GM19025 (cell line): ENCODE measurements at regions not wholly inside any gene's neighbourhood (a gene's known extent, or its start where the extent isn't known, plus 50 kb on each side); places are given as distances from the start of the nearest gene placed in this dataset.

ENCODE experiments used
- ATAC-seq: cut with Tn5 transposase; IDR thresholded peaks from one replicate; pipeline ENCODE4 v1.9.1; 2021; ENCODE audit warnings: mild to moderate bottlenecking, low read depth, moderate library complexity; ENCODE audit not compliant: unreplicated experiment

- no peak for ATAC-seq
Observed at GRCh38 chr4:123455360-123455759, 58.8 kb downstream of the SPRY1 start.

- no peak for ATAC-seq
Observed at GRCh38 chr4:123462007-123462406, 65.4 kb downstream of the SPRY1 start.

GRCh38 chr4:123463869-123464268 is 67.3 kb downstream of the SPRY1 start:
- no peak for ATAC-seq

GRCh38 chr4:123465416-123465815 is 68.8 kb downstream of the SPRY1 start:
- no peak for ATAC-seq

DNA sequence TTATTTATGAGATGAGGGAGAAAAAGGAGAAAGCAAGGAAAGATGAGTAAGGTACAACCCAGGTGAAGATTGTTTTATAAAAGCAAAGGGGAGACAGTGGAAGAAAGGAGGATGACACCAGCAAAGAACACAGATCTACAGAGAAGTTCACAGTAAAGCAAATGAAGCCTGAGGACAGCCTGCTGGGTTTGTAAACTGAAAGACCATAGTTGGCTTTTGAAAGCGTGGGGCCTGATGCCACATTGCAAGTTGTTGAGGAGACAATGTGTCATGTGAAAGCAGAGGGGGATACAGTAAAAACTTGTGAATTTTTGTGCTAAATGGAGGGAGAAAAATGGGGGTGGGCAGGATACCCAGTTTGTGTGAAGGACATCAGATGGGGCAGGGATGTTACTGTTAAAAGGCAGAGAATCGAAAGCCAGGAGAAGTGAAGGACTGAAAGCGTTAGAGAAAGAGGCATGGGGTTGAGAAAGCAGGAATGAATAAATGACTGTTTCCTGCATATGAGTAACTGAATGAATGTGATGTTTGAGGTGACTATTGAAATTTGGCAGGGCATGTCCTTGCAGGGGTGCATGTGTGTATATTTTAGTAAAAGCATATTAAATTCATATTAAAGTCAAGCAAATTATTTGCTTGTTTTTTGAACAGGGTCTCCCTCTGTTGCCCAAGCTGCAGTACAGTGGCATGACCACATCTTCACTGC is 69.6 kb downstream of the SPRY1 start:
- no peak for ATAC-seq

DNA sequence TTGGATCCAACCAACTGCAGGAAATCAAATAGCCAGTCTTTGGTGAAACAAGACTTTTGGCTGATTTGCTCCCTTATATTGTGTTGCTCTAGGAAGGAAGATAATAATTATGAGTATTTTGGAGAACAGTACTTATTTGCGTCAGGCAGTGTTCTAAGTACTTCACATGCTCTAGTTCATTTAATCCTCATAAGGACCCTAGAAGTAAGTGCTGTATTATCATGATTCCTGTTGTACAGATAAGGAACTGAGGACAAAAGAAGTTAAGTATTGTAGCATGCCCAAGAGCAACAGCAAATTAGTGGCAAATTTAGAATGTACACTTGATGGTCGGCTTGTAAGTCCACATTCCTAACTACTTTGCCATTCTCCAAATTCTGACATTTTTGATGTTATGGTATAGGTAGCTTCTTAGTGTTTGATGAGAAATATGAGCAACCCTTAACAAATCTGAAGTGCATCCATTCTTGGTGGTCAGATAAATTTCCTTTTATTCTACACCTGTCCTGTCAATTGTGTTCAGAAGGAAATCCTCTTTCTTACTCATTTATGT is 72.0 kb downstream of the SPRY1 start:
- no peak for ATAC-seq

DNA sequence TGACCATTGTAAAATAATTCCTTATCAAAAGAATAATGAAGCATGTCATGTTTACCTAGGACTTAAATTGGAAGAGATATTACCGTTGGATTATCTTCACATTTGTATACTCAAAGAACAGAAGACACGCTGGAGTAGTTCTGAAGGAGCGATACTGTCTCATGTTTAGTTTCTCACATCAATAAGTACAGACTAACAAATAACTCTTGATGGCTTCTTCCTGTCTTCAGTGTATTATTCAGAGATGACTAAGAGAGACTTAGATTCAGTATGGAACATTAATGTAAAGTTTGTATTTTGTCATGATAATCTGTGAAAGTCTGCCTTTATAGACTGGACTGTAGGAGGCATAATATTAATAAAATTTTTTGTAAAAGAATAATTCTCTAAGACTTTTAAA is 72.7 kb downstream of the SPRY1 start:
- no peak for ATAC-seq

DNA sequence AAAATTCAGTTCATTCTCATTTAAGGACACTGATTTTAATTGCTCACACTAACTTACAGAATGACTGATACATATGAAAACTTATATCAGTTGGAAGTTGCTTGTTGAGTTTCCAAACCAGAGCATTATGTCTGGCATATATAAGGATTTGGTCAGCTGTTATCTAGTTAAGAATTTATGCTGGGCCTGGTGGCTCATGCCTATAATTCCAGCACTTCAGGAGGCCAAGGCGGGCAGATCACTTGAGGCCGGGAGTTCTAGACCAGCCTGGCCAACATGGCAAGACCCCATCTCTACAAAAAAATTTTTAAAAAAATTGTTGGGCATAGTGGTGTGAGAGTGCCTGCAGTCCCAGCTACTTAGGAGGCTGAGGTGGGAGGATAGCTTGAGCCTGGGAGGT is 73.1 kb downstream of the SPRY1 start:
- no peak for ATAC-seq

GRCh38 chr4:123470640-123471039 is 74.0 kb downstream of the SPRY1 start:
- no peak for ATAC-seq

DNA sequence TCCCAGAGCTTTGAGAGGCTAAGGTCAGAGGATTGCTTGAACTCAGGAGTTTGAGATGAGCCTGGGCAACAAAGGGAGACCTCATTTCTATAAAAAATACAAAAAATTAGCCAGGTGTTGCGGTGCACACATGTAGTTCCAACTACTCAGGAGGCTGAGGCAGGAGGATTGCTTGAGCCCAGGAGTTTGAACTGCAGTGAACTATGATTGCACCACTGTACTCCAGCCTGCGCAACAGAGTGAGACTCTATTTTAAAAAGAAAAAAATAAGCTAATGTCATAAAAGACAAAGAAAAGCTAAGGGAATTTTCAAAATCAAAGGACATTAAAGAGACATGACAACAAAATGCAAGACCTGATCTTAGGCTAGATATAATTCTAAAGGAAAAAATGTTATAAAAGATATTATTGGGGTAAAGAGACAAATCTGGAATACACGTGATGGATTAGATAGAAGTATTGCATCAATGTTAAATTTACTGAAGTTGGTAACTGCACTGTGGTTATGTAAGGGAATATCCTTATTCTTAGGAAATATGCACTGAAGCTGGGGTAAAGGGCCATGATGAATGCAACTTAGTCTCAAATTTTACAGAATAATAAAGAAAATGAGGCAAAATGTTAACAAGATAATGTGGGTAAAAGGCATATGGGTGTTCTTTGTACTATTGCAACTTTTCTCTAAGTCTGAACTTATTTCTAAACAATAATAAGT is 75.2 kb downstream of the SPRY1 start:
- no peak for ATAC-seq

- ATAC-seq, result no peak
Observed at GRCh38 chr4:123474817-123475216, 78.2 kb downstream of the SPRY1 start.

GRCh38 chr4:123476089-123476488 is 79.5 kb downstream of the SPRY1 start:
- no peak for ATAC-seq

GRCh38 chr4:123477711-123478209 is 81.2 kb downstream of the SPRY1 start:
- ATAC-seq, result peak; percentile 61

GRCh38 chr4:123478859-123479345 is 82.3 kb downstream of the SPRY1 start:
- ATAC-seq, result no peak

- no peak for ATAC-seq
Observed at GRCh38 chr4:123479944-123480343, 83.3 kb downstream of the SPRY1 start.

GRCh38 chr4:123480706-123481418 is 84.3 kb downstream of the SPRY1 start:
- no peak for ATAC-seq

DNA sequence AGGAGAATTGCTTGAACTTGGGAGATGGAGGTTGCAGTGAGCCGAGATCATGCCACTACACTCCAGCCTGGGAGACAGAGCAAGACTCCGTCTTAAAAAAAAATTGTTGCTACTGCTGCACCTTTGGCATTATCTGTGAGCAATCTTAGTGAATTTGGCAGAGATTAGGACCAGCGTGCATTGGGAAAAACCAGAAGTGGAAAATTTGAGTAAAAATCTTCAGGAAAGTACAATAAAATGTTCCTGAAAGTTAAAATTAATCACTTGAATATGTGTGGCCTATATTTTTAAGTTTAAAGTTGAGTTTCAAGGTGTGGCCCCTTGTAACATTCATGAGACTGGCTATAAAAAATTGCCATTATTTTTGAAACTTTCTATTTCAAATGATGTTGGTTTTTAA is 85.1 kb downstream of the SPRY1 start:
- ATAC-seq, result no peak

GRCh38 chr4:123484291-123484926 is 87.8 kb downstream of the SPRY1 start:
- no peak for ATAC-seq

- ATAC-seq, result no peak
Observed at GRCh38 chr4:123485601-123486000, 89.0 kb downstream of the SPRY1 start.

DNA sequence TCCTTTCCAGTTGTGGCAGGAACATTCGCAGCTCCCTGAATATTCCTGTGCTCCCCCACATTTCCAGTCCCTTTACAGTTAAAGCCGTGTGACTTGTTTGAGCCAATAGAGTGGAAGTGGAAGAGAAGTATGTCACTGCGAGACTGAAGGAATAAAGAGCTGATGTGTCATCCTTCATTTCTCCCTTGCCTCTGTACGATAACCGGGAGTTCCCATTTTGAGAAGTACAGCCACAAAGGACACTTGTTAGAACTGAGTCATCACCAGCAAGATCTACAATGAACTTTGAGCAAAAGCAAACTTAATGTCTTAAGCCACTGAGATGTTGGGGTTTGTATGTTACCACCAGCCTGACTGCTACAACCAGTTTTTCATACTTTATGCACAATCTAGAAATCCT is 92.3 kb downstream of the SPRY1 start:
- ATAC-seq, result peak; percentile 84
